ENCODE measurements at regions not wholly inside any gene's neighbourhood (a gene's known extent, or its start where the extent isn't known, plus 50 kb on each side); places are given as distances from the start of the nearest gene placed in this dataset.
"Not testable (repeated sequence)": the region's sequence is repeated elsewhere in the genome, so short reads cannot be mapped to it uniquely, and the experiment has no call there.

- DNase-seq (ENCODE audit: low read depth): no peak
- TF ChIP-seq CTCF (IDR thresholded peaks at IDR 0.05; ENCODE audit: insufficient read depth, low read length, poor library complexity, severe bottlenecking): no peak
- no peaks in the 10 kb centered on the region for H3K27me3 ChIP-seq (ENCODE audit: control insufficient read depth, insufficient read depth, low read length)
- no peak overlapping the region for H3K4me3 ChIP-seq (ENCODE audit: low read depth, low read length)
- H3K36me3 ChIP-seq (ENCODE audit: control insufficient read depth, insufficient read depth, low read length): no peaks in the 10 kb centered on the region
Observed at GRCh38 chrX:3501833-3502535, 155.5 kb upstream of the MXRA5 start.

- DNase-seq (ENCODE audit: low read depth); H3K36me3 ChIP-seq (ENCODE audit: control insufficient read depth, insufficient read depth, low read length); H3K4me3 ChIP-seq (ENCODE audit: low read depth, low read length); H3K27me3 ChIP-seq (ENCODE audit: control insufficient read depth, insufficient read depth, low read length): not testable (repeated sequence)
Observed at GRCh38 chrX:3495836-3496769, 149.7 kb upstream of the MXRA5 start.

DNA sequence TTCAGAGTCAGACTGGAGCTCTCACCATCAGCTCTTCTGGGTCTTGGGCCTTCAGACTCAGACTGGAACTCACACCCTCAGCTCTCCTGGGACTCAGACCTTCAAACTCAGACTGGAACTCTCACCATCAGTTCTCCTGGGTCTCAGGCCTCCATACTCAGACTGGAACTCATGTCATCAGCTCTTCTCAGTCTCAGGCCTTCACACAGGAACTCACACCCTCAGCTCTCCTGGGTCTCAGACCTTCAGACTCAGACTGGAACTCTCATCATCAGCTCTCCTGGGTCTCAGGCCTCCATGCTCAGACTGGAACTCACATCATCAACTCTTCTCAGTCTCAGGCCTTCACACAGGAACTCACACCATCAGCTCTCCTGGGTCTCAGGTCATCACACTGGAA lies 147.2 kb upstream of the MXRA5 start:
- Histone ChIP-seq H3K27me3 (ENCODE audit: control insufficient read depth, insufficient read depth, low read length) (no peaks in the 10 kb centered on the region), H3K4me3 (ENCODE audit: low read depth, low read length) (no peak overlapping the region), H3K36me3 (ENCODE audit: control insufficient read depth, insufficient read depth, low read length) (no peaks in the 10 kb centered on the region)
- no peak for TF ChIP-seq CTCF (IDR thresholded peaks at IDR 0.05; ENCODE audit: insufficient read depth, low read length, poor library complexity, severe bottlenecking)
- DNase-seq (ENCODE audit: low read depth): no peak

DNA sequence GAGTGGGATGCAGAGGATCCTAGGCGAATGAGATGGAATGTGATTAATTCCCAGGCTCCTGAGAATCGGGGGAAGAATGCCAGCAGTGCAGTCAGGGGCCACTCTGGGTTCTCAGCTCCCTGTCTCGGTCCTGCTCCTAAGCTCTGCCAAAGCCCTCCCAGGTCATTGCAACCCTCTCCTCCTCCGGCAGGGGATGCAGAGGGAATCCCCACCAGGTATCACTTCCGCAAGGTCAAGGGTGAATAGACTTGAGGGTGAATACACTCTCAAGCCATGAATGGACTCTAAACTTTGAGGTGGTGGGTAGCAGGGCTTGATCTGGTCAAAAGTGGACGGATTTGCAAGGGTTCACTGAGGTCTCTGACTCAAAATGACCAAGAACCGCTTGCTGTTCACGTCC lies 139.3 kb upstream of the MXRA5 start:
- Histone ChIP-seq H3K27me3 (ENCODE audit: control insufficient read depth, insufficient read depth, low read length) (no peaks in the 10 kb centered on the region), H3K36me3 (ENCODE audit: control insufficient read depth, insufficient read depth, low read length) (no peaks in the 10 kb centered on the region), H3K4me3 (ENCODE audit: low read depth, low read length) (no peak overlapping the region)
- TF ChIP-seq CTCF (IDR thresholded peaks at IDR 0.05; ENCODE audit: insufficient read depth, low read length, poor library complexity, severe bottlenecking): no peak
- no peak for DNase-seq (ENCODE audit: low read depth)

- H3K27me3 ChIP-seq (ENCODE audit: control insufficient read depth, insufficient read depth, low read length): no peaks in the 10 kb centered on the region
- no peak overlapping the region for H3K4me3 ChIP-seq (ENCODE audit: low read depth, low read length)
- no peak for DNase-seq (ENCODE audit: low read depth)
- no peaks in the 10 kb centered on the region for H3K36me3 ChIP-seq (ENCODE audit: control insufficient read depth, insufficient read depth, low read length)
- TF ChIP-seq CTCF (IDR thresholded peaks at IDR 0.05; ENCODE audit: insufficient read depth, low read length, poor library complexity, severe bottlenecking): no peak
Observed at GRCh38 chrX:3479026-3479425, 132.6 kb upstream of the MXRA5 start.

- Histone ChIP-seq H3K36me3 (ENCODE audit: control insufficient read depth, insufficient read depth, low read length) (no peaks in the 10 kb centered on the region), H3K4me3 (ENCODE audit: low read depth, low read length) (no peak overlapping the region), H3K27me3 (ENCODE audit: control insufficient read depth, insufficient read depth, low read length) (no peaks in the 10 kb centered on the region)
- no peak for TF ChIP-seq CTCF (IDR thresholded peaks at IDR 0.05; ENCODE audit: insufficient read depth, low read length, poor library complexity, severe bottlenecking)
- no peak for DNase-seq (ENCODE audit: low read depth)
Observed at GRCh38 chrX:3476973-3477372, 130.5 kb upstream of the MXRA5 start.

- not testable (repeated sequence) for DNase-seq (ENCODE audit: low read depth); H3K4me3 ChIP-seq (ENCODE audit: low read depth, low read length); H3K27me3 ChIP-seq (ENCODE audit: control insufficient read depth, insufficient read depth, low read length); H3K36me3 ChIP-seq (ENCODE audit: control insufficient read depth, insufficient read depth, low read length)
Observed at GRCh38 chrX:3470211-3470679, 123.8 kb upstream of the MXRA5 start.
